ENCODE measurements at regions not wholly inside any gene's neighbourhood (a gene's known extent, or its start where the extent isn't known, plus 50 kb on each side); places are given as distances from the start of the nearest gene placed in this dataset.

DNA sequence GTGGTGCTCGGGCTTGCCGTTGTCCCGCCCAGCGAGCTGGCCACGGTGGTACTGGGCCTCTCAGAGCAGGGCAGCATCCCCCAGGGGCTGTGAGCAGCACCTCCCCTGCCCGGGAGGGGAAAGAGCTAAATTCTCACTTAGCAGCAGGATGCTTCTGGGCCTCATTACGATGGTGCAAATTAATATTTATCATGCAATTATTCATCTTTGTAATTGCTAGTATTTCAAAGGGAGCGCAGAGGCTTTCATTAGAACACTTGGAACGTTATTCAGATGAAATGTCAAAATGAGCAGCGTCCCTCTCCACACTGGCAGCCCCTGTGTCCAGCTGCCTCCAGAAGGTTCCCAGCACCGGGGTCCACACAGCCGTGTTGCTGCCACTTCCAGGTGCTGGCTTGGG, 95.9 kb upstream of the PRR5 start:
- TF ChIP-seq, protein P1, sequence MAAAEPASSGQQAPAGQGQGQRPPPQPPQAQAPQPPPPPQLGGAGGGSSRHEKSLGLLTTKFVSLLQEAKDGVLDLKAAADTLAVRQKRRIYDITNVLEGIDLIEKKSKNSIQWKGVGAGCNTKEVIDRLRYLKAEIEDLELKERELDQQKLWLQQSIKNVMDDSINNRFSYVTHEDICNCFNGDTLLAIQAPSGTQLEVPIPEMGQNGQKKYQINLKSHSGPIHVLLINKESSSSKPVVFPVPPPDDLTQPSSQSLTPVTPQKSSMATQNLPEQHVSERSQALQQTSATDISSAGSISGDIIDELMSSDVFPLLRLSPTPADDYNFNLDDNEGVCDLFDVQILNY (CRISPR knock-in tag; IDR thresholded peaks at IDR 0.05): no peak
- TF ChIP-seq CBFB (CRISPR knock-in tag; IDR thresholded peaks at IDR 0.05; ENCODE audit: low read depth): no peak
- TF ChIP-seq, protein P2, sequence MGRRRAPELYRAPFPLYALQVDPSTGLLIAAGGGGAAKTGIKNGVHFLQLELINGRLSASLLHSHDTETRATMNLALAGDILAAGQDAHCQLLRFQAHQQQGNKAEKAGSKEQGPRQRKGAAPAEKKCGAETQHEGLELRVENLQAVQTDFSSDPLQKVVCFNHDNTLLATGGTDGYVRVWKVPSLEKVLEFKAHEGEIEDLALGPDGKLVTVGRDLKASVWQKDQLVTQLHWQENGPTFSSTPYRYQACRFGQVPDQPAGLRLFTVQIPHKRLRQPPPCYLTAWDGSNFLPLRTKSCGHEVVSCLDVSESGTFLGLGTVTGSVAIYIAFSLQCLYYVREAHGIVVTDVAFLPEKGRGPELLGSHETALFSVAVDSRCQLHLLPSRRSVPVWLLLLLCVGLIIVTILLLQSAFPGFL (CRISPR knock-in tag; IDR thresholded peaks at IDR 0.05; ENCODE audit: borderline replicate concordance): no peak
- no peak for TF ChIP-seq ELF4 (CRISPR knock-in tag; IDR thresholded peaks at IDR 0.05; ENCODE audit: low read depth)

Measured in WTC11 (cell line).